PC-9 (cell line): ENCODE measurements at regions not wholly inside any gene's neighbourhood (a gene's known extent, or its start where the extent isn't known, plus 50 kb on each side); places are given as distances from the start of the nearest gene placed in this dataset.
"Not testable (repeated sequence)": the region's sequence is repeated elsewhere in the genome, so short reads cannot be mapped to it uniquely, and the experiment has no call there.

Experiments
- BruUV-seq: library from RNA; stranded (reverse); fragments of 400-500 nt; replicated peaks from 2 replicates; lab custom pipeline; 2021; lab: Mats Ljungman, UMichigan
- CTCF ChIA-PET: fragments of 300-600 bp; sonication (Branson Sonifier 250); formaldehyde crosslinking; loops from one replicate; lab custom pipeline; 2022; ENCODE audit warnings: antibody characterized with exemption; lab: Charles Lee
- POLR2A ChIA-PET: fragments of 300-600 bp; sonication (Branson Sonifier 250); formaldehyde crosslinking; loops from one replicate; lab custom pipeline; 2022; ENCODE audit warnings: antibody characterized with exemption; ENCODE audit not compliant: unreplicated experiment; lab: Charles Lee
- DNase-seq, 2 experiments: peaks; one replicate each; pipeline versions ENCODE4 v3.0.0 to v3.0.0-alpha.2; 2015 to 2022; ENCODE audit warnings: mixed read lengths in 1 of 2
- H2AFZ ChIP-seq: fragments of 200-600 bp; sonication (generic); 2 replicates; pipeline ENCODE4 v1.8.1; 2017; ENCODE audit warnings: antibody characterized with exemption
- H3F3A ChIP-seq: fragments of 200-600 bp; sonication (generic); 2 replicates; pipeline ENCODE4 v1.8.1; 2017; ENCODE audit warnings: antibody characterized with exemption, mild to moderate bottlenecking, low read depth; ENCODE audit not compliant: insufficient read depth
- H3K27ac ChIP-seq: fragments of 200-600 bp; sonication (generic); 2 replicates; pipeline ENCODE4 v1.6.1; 2016; ENCODE audit warnings: mixed run types
- H3K27me3 ChIP-seq: fragments of 200-600 bp; sonication (generic); 2 replicates; pipeline ENCODE4 v1.6.1; 2016; ENCODE audit warnings: low read depth, mixed run types; ENCODE audit not compliant: insufficient read depth
- H3K36me3 ChIP-seq: fragments of 200-600 bp; sonication (generic); 2 replicates; pipeline ENCODE4 v1.6.1; 2016; ENCODE audit warnings: low read depth, mixed run types
- H3K4me1 ChIP-seq: fragments of 200-600 bp; sonication (generic); replicated peaks from 2 replicates; pipeline ENCODE4 v1.6.1; 2016; ENCODE audit warnings: mixed run types; ENCODE audit not compliant: insufficient read depth
- H3K4me2 ChIP-seq: fragments of 200-600 bp; sonication (generic); 2 replicates; pipeline ENCODE4 v1.6.1; 2017; ENCODE audit warnings: mixed run types
- H3K4me3 ChIP-seq: fragments of 200-600 bp; sonication (generic); 2 replicates; pipeline ENCODE4 v1.6.1; 2016; ENCODE audit warnings: mixed run types
- H3K79me2 ChIP-seq: fragments of 200-600 bp; sonication (generic); 2 replicates; pipeline ENCODE4 v1.6.1; 2017; ENCODE audit warnings: low read depth, mixed run types
- H3K9me2 ChIP-seq: fragments of 200-600 bp; sonication (generic); 2 replicates; pipeline ENCODE4 v1.8.1; 2017; ENCODE audit warnings: mild to moderate bottlenecking; ENCODE audit not compliant: insufficient read depth
- H3K9me3 ChIP-seq: fragments of 200-600 bp; sonication (generic); 2 replicates; pipeline ENCODE4 v1.8.1; 2016; ENCODE audit warnings: low read depth; ENCODE audit not compliant: insufficient read depth
- H4K20me1 ChIP-seq: fragments of 200-600 bp; sonication (generic); 2 replicates; pipeline ENCODE4 v1.8.1; 2017; ENCODE audit not compliant: insufficient read depth
- CTCF ChIP-seq: fragments of 200-600 bp; sonication (generic); conservative IDR thresholded peaks from 2 replicates; pipeline ENCODE4 v1.6.1; 2017; ENCODE audit warnings: mixed run types, antibody characterized with exemption, mild to moderate bottlenecking, moderate library complexity
- EZH2 ChIP-seq: fragments of 200-600 bp; sonication (generic); IDR thresholded peaks from 2 replicates; pipeline ENCODE4 v1.8.0; 2017; ENCODE audit warnings: antibody characterized with exemption, low read depth
- intact Hi-C: fragments of 100-400 bp; cut with micrococcal nuclease; formaldehyde crosslinking; loops from one replicate; pipeline ENCODE4 v1.10.0; 2022; ENCODE audit not compliant: unreplicated experiment

- Histone ChIP-seq H3K4me3 (no peak overlapping the region), H3K27me3 (peaks cover 73% of the 10 kb centered on the region), H3K79me2 (no peaks in the 10 kb centered on the region), H3K9me3 (no peaks in the 10 kb centered on the region), H3K27ac (no peak overlapping the region), H3K4me2 (no peak overlapping the region), H3K9me2 (no peaks in the 10 kb centered on the region), H2AFZ (no peak overlapping the region), H4K20me1 (no peaks in the 10 kb centered on the region), H3F3A (no peaks in the 10 kb centered on the region), H3K36me3 (no peaks in the 10 kb centered on the region), H3K4me1 (no peaks in the 10 kb centered on the region)
- BruUV-seq, result no TSS peak
- no peak for DNase-seq
- ChIA-PET CTCF (no interaction called here), POLR2A (no interaction called here)
- intact Hi-C loops, result no loop called here
- TF ChIP-seq CTCF (no peak), EZH2 (no peak)
These were observed 79.3 kb upstream of the SORL1 start for GRCh38 chr11:121372671-121373429.

- H3F3A ChIP-seq, result no peaks in the 10 kb centered on the region
- no peaks in the 10 kb centered on the region for H3K9me3 ChIP-seq
- TF ChIP-seq CTCF (no peak), EZH2 (no peak)
- no peak overlapping the region for H3K4me2 ChIP-seq
- no peak overlapping the region for H3K4me3 ChIP-seq
- CTCF ChIA-PET, result no interaction called here
- no peak for DNase-seq
- no peaks in the 10 kb centered on the region for H3K79me2 ChIP-seq
- H3K4me1 ChIP-seq, result no peaks in the 10 kb centered on the region
- no peaks in the 10 kb centered on the region for H3K9me2 ChIP-seq
- intact Hi-C loops, result no loop called here
- BruUV-seq, result no TSS peak
- H3K36me3 ChIP-seq, result no peaks in the 10 kb centered on the region
- no peak overlapping the region for H2AFZ ChIP-seq
- H3K27ac ChIP-seq, result no peak overlapping the region
- H3K27me3 ChIP-seq, result peaks cover 59% of the 10 kb centered on the region
- POLR2A ChIA-PET, result no interaction called here
- no peaks in the 10 kb centered on the region for H4K20me1 ChIP-seq
These were observed 77.7 kb upstream of the SORL1 start for GRCh38 chr11:121374286-121374985.

- Histone ChIP-seq H3K4me1 (no peaks in the 10 kb centered on the region), H3K27me3 (peaks cover 55% of the 10 kb centered on the region; the same call in 1 of the 2 replicates), H3F3A (no peaks in the 10 kb centered on the region), H4K20me1 (no peaks in the 10 kb centered on the region), H3K9me2 (no peaks in the 10 kb centered on the region), H2AFZ (no peak overlapping the region), H3K9me3 (no peaks in the 10 kb centered on the region), H3K4me3 (no peak overlapping the region), H3K27ac (no peak overlapping the region), H3K4me2 (no peak overlapping the region), H3K79me2 (no peaks in the 10 kb centered on the region), H3K36me3 (no peaks in the 10 kb centered on the region)
- ChIA-PET POLR2A (no interaction called here), CTCF (no interaction called here)
- TF ChIP-seq EZH2 (no peak), CTCF (no peak)
- no TSS peak for BruUV-seq
- DNase-seq, result no peak
- intact Hi-C loops, result no loop called here
These were observed 76.0 kb upstream of the SORL1 start for GRCh38 chr11:121376130-121376529.

- intact Hi-C loops, BruUV-seq, CTCF ChIA-PET, H3F3A ChIP-seq, H3K4me1 ChIP-seq, H2AFZ ChIP-seq, H4K20me1 ChIP-seq, DNase-seq, H3K4me2 ChIP-seq, H3K9me2 ChIP-seq, H3K27ac ChIP-seq, POLR2A ChIA-PET, H3K9me3 ChIP-seq, H3K79me2 ChIP-seq, H3K4me3 ChIP-seq, H3K36me3 ChIP-seq: not testable (repeated sequence)
- peaks cover 54% of the 10 kb centered on the region for H3K27me3 ChIP-seq
These were observed 72.8 kb upstream of the SORL1 start for GRCh38 chr11:121379145-121379810.
